Suprapubic skin (tissue), 4 donors: ENCODE measurements at regions not wholly inside any gene's neighbourhood (a gene's known extent, or its start where the extent isn't known, plus 50 kb on each side); places are given as distances from the start of the nearest gene placed in this dataset.

ENCODE experiments used
- POLR2A ChIP-seq, 2 donors: fragments of 450-650 bp; IDR thresholded peaks; one replicate each; pipeline ENCODE4 v1.6.1; 2017; ENCODE audit warnings: antibody characterized with exemption in 2 of 2, mild to moderate bottlenecking in 2 of 2, moderate library complexity in 2 of 2
- POLR2AphosphoS5 ChIP-seq, 3 donors: sonication (generic); formaldehyde crosslinking; IDR thresholded peaks; one replicate each; pipeline ENCODE4 v1.6.1; 2017; ENCODE audit warnings: antibody characterized with exemption in 3 of 3
- TF ChIP-seq, protein P1 (sequence below), 2 donors: fragments of 200-600 bp in 1 of 2; fragments of 450-650 bp in 1 of 2; sonication (generic) in 1 of 2; IDR thresholded peaks; one replicate each; pipeline ENCODE4 v1.5.1; 2016 to 2019; ENCODE audit warnings: antibody characterized with exemption in 2 of 2, mild to moderate bottlenecking in 1 of 2, moderate library complexity in 1 of 2

DNA sequence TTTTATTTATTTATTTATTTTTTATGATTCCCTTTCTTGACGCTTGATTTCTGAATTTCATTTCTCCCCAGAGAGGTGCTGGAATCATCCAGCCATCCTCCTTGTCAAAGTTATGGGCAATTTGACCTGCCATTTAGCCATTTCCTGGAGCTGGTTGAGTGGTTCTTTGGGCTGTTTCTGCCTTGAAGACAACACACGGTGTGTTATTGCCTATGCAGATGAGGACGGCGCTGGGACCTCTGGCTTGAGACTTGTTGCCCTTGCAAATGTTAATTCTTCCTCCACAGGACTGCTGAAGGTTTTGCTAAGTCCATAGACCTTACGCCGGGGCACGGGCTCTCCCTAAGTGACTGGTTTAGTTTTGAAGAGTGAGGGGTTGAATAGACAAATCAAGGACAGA is 147.9 kb upstream of the PLET1 start:
- TF ChIP-seq, protein P1, sequence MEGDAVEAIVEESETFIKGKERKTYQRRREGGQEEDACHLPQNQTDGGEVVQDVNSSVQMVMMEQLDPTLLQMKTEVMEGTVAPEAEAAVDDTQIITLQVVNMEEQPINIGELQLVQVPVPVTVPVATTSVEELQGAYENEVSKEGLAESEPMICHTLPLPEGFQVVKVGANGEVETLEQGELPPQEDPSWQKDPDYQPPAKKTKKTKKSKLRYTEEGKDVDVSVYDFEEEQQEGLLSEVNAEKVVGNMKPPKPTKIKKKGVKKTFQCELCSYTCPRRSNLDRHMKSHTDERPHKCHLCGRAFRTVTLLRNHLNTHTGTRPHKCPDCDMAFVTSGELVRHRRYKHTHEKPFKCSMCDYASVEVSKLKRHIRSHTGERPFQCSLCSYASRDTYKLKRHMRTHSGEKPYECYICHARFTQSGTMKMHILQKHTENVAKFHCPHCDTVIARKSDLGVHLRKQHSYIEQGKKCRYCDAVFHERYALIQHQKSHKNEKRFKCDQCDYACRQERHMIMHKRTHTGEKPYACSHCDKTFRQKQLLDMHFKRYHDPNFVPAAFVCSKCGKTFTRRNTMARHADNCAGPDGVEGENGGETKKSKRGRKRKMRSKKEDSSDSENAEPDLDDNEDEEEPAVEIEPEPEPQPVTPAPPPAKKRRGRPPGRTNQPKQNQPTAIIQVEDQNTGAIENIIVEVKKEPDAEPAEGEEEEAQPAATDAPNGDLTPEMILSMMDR (IDR thresholded peaks at IDR 0.05): no peak
- no peak for TF ChIP-seq POLR2AphosphoS5 (IDR thresholded peaks at IDR 0.05)
- no peak for TF ChIP-seq POLR2A (IDR thresholded peaks at IDR 0.05)
